Activated T-cell treated with anti-CD3 and anti-CD28 coated beads, Interleukin-2, amount 50 U/mL, for 1 hour (primary cell): ENCODE measurements at regions not wholly inside any gene's neighbourhood (a gene's known extent, or its start where the extent isn't known, plus 50 kb on each side); places are given as distances from the start of the nearest gene placed in this dataset.
"Not testable (repeated sequence)": the region's sequence is repeated elsewhere in the genome, so short reads cannot be mapped to it uniquely, and the experiment has no call there.

Experiments
- DNase-seq: peaks from one replicate; pipeline ENCODE4 v3.0.0-alpha.2; 2020

GRCh38 chr6:112899541-112899940 lies 552.4 kb downstream of the RFPL4B start:
- DNase-seq: no peak

DNA sequence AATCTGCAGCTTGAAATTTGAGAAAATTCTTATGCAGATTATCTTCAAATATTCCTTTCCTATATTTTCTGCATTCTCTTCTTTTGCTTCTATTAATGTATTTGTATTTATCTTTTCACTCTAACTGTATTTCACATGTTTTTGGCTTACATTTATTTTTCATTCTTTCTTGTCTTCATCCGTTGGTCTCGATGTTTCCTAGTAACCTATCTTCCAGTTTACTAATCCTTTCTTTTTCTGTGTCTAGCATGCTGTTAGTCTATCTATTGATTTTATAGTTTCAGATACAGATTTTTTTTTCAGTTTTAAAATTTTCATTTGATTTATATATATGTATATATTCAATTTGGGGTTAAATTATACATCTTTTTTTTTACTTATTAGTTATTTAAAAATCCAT lies 556.2 kb downstream of the RFPL4B start:
- DNase-seq: no peak

GRCh38 chr6:112906726-112907125 lies 559.6 kb downstream of the RFPL4B start:
- no peak for DNase-seq

DNA sequence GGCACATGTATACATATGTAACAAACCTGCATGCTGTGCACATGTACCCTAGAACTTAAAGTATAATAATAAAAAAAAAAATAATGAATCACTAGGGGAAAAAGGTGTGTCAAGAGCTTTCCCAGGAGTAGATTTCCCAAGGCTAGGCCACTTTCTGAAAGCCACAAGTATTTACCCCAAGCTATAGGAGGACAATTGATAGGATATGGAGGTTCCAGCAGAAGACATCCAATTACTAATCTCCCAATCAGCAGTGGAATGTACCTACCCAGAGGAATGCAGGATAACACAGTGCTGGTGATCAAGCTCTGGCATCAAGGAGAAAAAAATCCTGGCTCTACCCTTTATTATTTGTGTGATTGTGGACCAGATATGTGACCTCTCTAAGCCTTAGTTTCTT lies 562.7 kb downstream of the RFPL4B start:
- no peak for DNase-seq

DNA sequence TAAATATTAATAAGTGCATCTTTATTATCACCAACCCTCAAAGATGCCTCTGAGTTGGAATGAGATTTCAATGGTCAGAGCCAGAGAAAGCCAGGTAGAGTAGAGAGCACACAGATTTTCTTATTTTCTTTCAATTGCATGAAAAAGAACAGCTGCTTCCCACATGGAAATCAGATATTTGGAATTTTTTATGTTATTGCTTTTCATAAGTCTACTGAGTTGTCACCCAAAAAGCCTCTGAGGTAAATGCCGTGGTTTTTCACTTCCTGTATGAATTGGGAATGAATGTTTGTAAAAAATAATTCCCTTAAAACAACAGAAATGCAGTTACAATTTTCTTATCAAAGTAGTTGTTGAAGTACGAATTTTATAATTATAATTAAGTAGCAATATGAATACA lies 563.1 kb downstream of the RFPL4B start:
- DNase-seq: no peak

GRCh38 chr6:112911959-112912358 lies 564.8 kb downstream of the RFPL4B start:
- no peak for DNase-seq

GRCh38 chr6:112912416-112913101 lies 565.4 kb downstream of the RFPL4B start:
- DNase-seq: no peak

- DNase-seq: not testable (repeated sequence)
These were observed 572.6 kb downstream of the RFPL4B start for GRCh38 chr6:112919744-112920143.

DNA sequence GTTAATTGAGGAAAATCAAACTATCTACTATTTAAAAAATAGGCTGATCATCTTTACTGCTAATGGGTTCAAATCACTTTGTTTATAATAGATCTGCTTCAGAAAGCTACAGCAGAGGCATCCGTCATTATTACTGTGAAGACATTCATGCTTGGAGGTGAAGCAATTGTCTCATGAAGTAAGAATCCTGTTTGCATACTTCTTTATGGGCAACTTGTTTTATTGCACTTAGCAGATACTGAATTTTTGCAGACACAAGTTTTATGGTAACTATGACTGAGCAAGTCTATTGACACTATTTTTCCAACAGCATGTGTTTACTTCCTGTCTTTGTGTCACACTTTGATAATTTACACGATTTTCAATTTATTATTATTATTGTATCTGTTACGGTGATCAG lies 573.9 kb downstream of the RFPL4B start:
- no peak for DNase-seq

DNA sequence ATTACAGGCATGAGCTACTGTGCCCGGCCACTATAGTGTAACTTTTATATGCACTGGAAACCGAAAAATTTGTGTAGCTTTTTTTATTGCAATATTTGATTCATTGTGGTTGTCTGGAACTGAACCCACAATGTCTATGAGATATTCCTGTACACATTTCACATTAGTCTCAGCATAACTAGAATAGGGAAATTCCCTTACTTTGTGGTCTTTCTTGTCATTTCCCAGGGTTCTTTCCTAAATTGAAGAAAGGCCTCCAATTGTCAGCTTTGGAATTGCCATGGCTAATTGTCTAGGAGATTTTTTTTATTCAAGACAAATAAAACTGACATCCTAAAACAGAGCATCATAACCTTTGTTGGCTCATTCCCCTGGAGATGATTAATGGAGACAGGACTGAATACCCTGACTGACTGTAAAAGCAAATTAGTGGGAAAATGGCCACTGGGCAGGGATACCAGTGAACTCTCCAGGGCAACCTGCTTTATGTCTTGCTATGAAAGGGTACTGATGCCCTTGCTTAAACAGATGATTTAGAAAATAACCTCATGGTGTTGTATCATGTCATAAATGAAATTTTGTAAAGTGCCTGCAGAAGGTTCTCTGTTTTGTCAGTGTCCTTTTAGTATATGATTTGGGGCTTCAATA lies 576.9 kb downstream of the RFPL4B start:
- no peak for DNase-seq

DNA sequence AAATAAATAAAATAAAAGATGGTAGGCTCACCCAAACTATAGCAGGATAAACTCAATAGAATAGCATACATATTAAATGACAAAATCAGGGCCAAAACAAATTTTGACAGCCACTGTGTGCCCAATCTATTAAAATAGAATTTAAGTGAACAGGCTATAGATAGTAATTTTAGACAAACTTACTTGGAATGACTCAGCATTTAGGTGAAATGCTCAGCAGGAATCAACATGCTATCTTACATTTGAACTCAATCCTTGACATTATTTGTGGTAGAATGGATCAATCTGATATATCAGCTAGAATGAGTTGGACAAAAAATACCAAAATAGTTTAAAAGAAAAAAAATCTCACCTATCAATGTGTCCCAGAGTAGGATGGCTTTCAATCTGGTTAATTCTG lies 578.6 kb downstream of the RFPL4B start:
- DNase-seq: no peak

DNA sequence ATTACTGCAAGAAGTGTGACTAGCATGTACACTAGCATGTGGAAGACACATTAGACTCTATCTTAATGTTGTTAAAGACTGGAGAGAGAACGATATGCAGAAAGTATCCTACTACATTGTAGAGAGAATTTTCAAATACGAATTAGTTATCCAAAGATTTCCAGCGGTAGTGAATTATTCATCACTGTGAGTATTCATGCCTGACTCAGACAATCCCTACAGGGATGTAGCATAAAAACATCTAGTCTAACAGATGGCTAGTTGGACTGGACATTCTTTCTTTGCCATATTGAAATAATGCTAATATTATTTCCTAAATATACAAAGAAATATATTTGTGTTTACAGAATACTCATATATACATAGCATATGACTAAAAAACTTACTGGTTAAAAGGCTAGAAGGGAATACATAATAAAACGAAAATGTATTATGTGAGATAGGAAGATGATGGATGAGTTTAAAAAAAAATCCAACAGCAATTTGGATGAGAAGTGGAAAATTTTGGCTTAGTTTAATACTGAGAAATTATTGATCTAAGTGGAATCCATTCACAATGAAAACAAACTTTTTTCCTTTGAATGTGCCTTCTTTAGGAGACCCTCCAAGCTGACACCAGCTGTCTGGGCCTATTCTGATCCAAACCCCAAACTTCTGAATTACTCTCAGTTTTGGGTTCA lies 580.7 kb downstream of the RFPL4B start:
- DNase-seq: no peak

GRCh38 chr6:112929641-112930040 lies 582.5 kb downstream of the RFPL4B start:
- DNase-seq: no peak

DNA sequence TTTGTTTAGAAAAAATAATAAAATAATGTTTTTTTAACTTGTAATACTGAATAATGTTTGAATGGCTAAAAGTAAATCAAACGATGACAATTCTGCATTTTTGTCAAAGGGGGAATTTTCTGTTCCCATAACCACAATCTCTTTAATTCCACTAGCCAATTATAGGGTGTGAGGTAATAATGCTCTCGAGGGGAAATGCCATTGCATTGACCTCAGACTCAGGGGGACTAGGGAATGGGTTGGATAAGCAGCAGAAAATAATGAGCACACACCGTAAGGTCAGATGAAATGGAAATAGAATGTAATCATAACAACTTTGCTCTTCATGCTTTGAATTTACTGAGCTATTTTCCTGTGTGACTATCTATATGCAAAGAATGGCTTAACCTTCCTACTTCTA lies 584.7 kb downstream of the RFPL4B start:
- DNase-seq: no peak

- DNase-seq: no peak
These were observed 586.8 kb downstream of the RFPL4B start for GRCh38 chr6:112933947-112934346.

DNA sequence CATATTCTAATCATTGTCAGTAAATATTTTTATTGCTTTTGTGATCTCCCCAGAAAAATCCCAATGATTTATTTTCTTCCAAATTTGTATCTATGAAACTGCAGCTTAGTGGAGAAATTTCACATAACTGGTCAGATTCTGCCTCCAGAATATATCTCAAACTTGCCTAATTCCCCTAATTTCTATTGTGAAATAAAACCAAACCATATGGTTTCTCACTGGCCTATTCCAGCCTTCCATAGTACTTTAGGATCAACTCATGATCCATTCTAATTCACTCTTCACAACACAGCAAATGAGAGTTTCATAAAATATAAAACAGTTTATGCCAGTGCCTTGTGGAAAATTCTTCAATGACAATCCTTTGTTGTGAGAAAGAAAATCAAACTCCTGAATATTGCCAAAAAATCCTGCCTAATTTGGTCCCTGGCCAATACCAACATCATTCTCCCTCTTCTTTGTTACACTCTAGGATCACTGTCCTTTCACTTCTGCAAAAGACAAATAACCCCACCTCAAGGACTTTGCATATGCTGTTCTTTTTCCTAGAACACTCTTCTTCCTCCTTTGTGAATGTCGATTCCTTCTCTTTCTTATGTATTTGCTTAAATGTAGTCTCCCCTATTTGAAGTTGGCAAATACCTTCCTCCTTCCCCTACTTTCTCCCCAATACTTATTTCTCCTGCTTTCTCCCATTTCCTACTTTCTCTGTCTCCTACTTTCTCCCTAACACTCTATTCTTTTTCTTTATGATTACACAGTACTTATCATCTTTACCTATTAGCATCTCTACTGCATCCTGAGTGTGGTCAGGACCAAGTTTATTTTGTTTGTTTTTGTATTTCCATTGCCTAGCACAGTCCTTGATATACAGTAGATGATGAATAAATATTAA lies 587.5 kb downstream of the RFPL4B start:
- DNase-seq: no peak

DNA sequence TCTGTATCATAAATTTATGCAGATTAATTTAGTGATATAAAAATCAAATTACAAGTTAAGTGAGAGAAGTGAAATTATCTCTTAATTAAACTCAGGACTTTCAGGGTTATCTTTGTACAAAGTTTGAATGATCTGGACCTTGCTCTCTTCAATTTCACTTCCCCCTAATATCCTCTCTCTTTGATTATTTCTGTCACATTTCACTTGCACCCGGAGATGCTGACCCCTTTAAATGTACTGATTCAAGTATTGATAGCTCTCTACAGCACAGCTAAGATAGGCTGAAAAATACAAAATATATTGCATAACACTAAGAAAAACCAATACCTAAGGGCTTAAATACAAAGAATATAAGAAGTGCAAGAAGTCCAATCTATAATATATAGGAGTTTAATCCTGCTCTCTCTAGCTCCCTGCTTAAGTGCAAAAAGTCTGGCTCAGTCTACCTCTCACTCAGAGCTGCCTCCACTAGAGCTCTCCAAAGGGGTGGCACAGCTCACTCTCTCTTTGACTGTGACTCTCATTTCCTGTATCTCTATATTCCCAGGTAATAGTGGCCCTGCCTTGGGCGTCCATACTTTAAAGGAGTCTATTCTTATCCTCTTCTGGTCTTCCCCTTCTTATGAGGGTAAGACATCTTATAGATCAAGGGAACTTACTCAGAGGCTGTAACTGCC lies 588.4 kb downstream of the RFPL4B start:
- no peak for DNase-seq

- DNase-seq: no peak
These were observed 588.9 kb downstream of the RFPL4B start for GRCh38 chr6:112936079-112936472.

GRCh38 chr6:112936504-112936903 lies 589.4 kb downstream of the RFPL4B start:
- no peak for DNase-seq

DNA sequence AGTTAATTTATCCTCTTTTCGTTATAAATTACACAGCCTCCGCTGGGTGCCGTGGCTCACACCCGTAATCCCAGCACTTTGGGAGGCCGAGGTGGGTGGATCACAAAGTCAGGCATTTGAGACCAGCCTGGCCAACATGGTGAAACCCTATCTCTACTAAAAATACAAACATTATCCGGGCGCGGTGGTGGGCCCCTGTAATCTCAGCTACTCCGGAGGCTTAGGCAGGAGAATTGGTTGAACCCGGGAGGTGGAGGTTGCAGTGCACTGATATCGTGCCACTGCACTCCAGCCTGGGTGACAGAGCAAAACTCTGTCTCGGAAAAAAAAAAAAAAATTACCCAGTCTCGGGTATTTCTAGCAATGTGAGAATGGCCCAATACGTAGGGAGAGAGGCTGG lies 590.6 kb downstream of the RFPL4B start:
- DNase-seq: not testable (repeated sequence)

DNA sequence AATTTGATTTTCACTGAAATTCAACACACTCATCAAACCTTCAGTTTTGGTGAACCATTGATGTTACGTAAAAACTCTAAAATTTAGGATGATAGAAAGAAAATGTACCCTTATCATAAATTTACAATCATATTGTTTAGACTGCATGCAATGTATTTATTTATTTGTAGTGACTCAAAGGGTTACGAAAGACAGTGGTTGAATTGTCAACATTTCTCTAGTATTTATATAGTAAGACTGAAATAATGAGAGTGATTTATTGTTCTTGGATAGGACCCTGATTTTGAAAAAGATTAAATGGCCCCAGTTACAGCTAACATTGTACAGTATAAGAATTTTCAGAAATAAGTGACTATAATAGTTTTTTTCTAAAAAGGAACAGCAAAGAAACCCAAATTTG lies 591.5 kb downstream of the RFPL4B start:
- no peak for DNase-seq

DNA sequence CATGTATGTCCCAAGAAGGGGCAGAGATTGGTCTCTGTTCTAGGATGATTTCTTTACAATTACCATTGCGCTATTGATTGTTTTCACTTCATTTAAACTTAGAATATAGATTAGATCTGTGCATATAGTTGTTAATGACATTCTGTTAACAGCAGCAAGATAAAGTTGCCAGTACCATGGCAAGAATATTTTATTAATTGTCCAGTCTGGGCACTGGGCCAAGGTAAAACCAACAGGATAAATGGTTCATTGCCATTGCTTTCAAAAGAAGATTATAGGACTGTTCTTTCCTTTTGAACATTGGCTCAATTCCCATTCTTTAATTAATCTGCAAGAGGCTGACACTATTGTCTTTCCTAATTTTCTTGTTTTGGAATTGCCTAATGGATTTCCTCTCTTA lies 592.4 kb downstream of the RFPL4B start:
- no peak for DNase-seq

DNA sequence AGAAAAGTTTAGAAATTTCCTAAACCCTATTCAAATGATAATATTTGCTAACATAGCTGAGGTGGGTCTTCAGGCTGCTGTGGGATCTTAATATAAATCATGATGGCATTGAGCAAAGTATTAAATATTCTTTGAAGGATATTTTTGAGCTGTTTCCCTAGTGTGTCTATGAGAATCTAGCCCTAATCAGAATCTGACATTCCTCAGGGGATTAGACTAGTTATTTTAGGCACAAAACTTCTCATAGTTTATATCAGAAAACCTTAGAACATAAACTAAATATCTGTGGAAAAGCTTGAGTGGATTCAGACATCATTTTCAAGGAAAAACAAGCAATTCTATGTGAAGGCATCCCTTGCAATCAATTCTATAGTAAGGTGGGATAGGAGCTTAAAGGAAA lies 594.5 kb downstream of the RFPL4B start:
- no peak for DNase-seq
